ENCODE measurements at regions not wholly inside any gene's neighbourhood (a gene's known extent, or its start where the extent isn't known, plus 50 kb on each side); places are given as distances from the start of the nearest gene placed in this dataset.

- Histone ChIP-seq H4K8ac (ENCODE audit: low read depth, low read length) (peak overlapping the region; percentile 84), H3K36me3 (replicated peaks in 1 of 2; ENCODE audit: control insufficient read depth in 2 of 2, insufficient read depth in 2 of 2, low read length in 2 of 2) (no peaks in the 10 kb centered on the region), H3K4ac (ENCODE audit: low read length) (no peak overlapping the region), H3K79me1 (ENCODE audit: low read depth, low read length) (no peaks in the 10 kb centered on the region), H3K9me3 (replicated peaks in 1 of 2; ENCODE audit: control insufficient read depth in 2 of 2, insufficient read depth in 1 of 2, low read depth in 1 of 2, low read length in 2 of 2) (no peaks in the 10 kb centered on the region), H3K14ac (ENCODE audit: low read length) (peak overlapping the region; percentile 31), H2BK15ac (ENCODE audit: low read length) (no peak overlapping the region), H3K9ac (ENCODE audit: low read depth, low read length, poor library complexity) (peak overlapping the region; percentile 34), H3K27me3 (ENCODE audit: control insufficient read depth in 3 of 3, insufficient read depth in 3 of 3, low read depth in 1 of 3, low read length in 3 of 3) (no peaks in the 10 kb centered on the region), H3K4me2 (ENCODE audit: insufficient read depth, low read length, poor library complexity, severe bottlenecking) (no peak overlapping the region), H3K27ac (replicated peaks; ENCODE audit: low read length) (peak overlapping the region; percentile 47), H4K91ac (ENCODE audit: low read depth, low read length, poor library complexity) (no peak overlapping the region), H2BK120ac (ENCODE audit: low read depth, low read length) (peak overlapping the region; percentile 78), H3K23ac (ENCODE audit: low read depth, low read length, poor library complexity) (no peak overlapping the region), H3K18ac (ENCODE audit: low read length) (peak overlapping the region; percentile 94), H2BK12ac (ENCODE audit: low read length) (no peak overlapping the region), H3K4me1 (ENCODE audit: control insufficient read depth in 2 of 2, insufficient read depth in 1 of 2, low read depth in 1 of 2, low read length in 2 of 2) (peaks cover 0 to 12% of the 10 kb centered on the region in 2 donors), H2BK5ac (ENCODE audit: low read length) (peak overlapping the region; percentile 80), H3K4me3 (ENCODE audit: low read length in 2 of 2) (no peak overlapping the region), H2AK5ac (ENCODE audit: low read depth, low read length) (no peak overlapping the region), H2AFZ (ENCODE audit: low read length) (peak overlapping the region; percentile 96)
- no CpG with 5 or more reads among the region's 29 CpGs for WGBS, 2 donors (ENCODE audit: extremely low coverage in 2 of 2, insufficient read length in 2 of 2, insufficient replicate concordance in 1 of 2)
- no peak for DNase-seq (ENCODE audit: low spot score)
Measured at GRCh38 chr12:19783547-19784444, 344.5 kb downstream of the AEBP2 start.

- no peak overlapping the region for H2BK5ac ChIP-seq (ENCODE audit: low read length)
- no peak overlapping the region for H2BK120ac ChIP-seq (ENCODE audit: low read depth, low read length)
- H3K4me2 ChIP-seq (ENCODE audit: insufficient read depth, low read length, poor library complexity, severe bottlenecking) = no peak overlapping the region
- H2BK12ac ChIP-seq (ENCODE audit: low read length) = no peak overlapping the region
- no peak overlapping the region for H3K14ac ChIP-seq (ENCODE audit: low read length)
- H3K23ac ChIP-seq (ENCODE audit: low read depth, low read length, poor library complexity) = no peak overlapping the region
- H3K36me3 ChIP-seq (replicated peaks in 1 of 2; ENCODE audit: control insufficient read depth in 2 of 2, insufficient read depth in 2 of 2, low read length in 2 of 2) = no peaks in the 10 kb centered on the region
- no peaks in the 10 kb centered on the region for H3K27me3 ChIP-seq (ENCODE audit: control insufficient read depth in 3 of 3, insufficient read depth in 3 of 3, low read depth in 1 of 3, low read length in 3 of 3)
- H3K27ac ChIP-seq (replicated peaks; ENCODE audit: low read length) = no peak overlapping the region
- H2AK5ac ChIP-seq (ENCODE audit: low read depth, low read length) = no peak overlapping the region
- no peaks in the 10 kb centered on the region for H3K4me1 ChIP-seq (ENCODE audit: control insufficient read depth in 2 of 2, insufficient read depth in 1 of 2, low read depth in 1 of 2, low read length in 2 of 2)
- H4K8ac ChIP-seq (ENCODE audit: low read depth, low read length) = no peak overlapping the region
- no peak overlapping the region for H3K9ac ChIP-seq (ENCODE audit: low read depth, low read length, poor library complexity)
- no peak overlapping the region for H3K4ac ChIP-seq (ENCODE audit: low read length)
- no peak overlapping the region for H2BK15ac ChIP-seq (ENCODE audit: low read length)
- H3K18ac ChIP-seq (ENCODE audit: low read length) = no peak overlapping the region
- H3K9me3 ChIP-seq (replicated peaks in 1 of 2; ENCODE audit: control insufficient read depth in 2 of 2, insufficient read depth in 1 of 2, low read depth in 1 of 2, low read length in 2 of 2) = peaks cover 0 to 2% of the 10 kb centered on the region in 2 donors
- H3K79me1 ChIP-seq (ENCODE audit: low read depth, low read length) = no peaks in the 10 kb centered on the region
- H3K4me3 ChIP-seq (ENCODE audit: low read length in 2 of 2) = no peak overlapping the region
- no peak overlapping the region for H2AFZ ChIP-seq (ENCODE audit: low read length)
- DNase-seq (ENCODE audit: low spot score) = no peak
- no peak overlapping the region for H4K91ac ChIP-seq (ENCODE audit: low read depth, low read length, poor library complexity)
Measured at GRCh38 chr12:19792028-19792427, 352.7 kb downstream of the AEBP2 start.

DNA sequence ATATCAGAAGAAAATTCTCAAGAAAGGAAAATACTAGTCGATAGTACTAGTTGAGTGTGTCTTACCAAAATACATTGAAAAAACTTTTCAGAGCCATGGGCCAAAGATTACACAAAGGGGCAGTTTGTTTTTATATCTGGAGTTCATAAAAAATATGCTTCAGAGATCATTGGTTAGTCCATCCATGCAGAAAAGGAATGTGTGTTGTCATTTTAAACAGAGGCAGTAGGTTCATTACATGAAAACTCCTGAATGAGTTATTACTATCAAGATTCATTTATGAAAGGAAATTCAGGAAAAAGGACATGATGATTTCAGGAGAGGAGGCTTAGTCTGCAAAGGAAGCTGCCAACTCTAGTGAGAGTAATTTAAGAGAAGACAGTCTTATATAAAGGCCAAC, 354.8 kb downstream of the AEBP2 start:
- no peak overlapping the region for H3K4me2 ChIP-seq (ENCODE audit: insufficient read depth, low read length, poor library complexity, severe bottlenecking)
- H3K9ac ChIP-seq (ENCODE audit: low read depth, low read length, poor library complexity) = no peak overlapping the region
- no peak for DNase-seq (ENCODE audit: low spot score)
- no peak overlapping the region for H3K18ac ChIP-seq (ENCODE audit: low read length)
- H3K14ac ChIP-seq (ENCODE audit: low read length) = no peak overlapping the region
- no peak overlapping the region for H2BK5ac ChIP-seq (ENCODE audit: low read length)
- no peak overlapping the region for H4K8ac ChIP-seq (ENCODE audit: low read depth, low read length)
- H2BK12ac ChIP-seq (ENCODE audit: low read length) = no peak overlapping the region
- no peak overlapping the region for H3K4me3 ChIP-seq (ENCODE audit: low read length in 2 of 2)
- H3K27ac ChIP-seq (replicated peaks; ENCODE audit: low read length) = no peak overlapping the region
- WGBS, 2 donors (ENCODE audit: extremely low coverage in 2 of 2, insufficient read length in 2 of 2, insufficient replicate concordance in 1 of 2) = no CpG with 5 or more reads among the region's 1 CpG
- no peak overlapping the region for H2AFZ ChIP-seq (ENCODE audit: low read length)
- peaks cover 0 to 2% of the 10 kb centered on the region in 2 donors for H3K9me3 ChIP-seq (replicated peaks in 1 of 2; ENCODE audit: control insufficient read depth in 2 of 2, insufficient read depth in 1 of 2, low read depth in 1 of 2, low read length in 2 of 2)
- no peak overlapping the region for H3K23ac ChIP-seq (ENCODE audit: low read depth, low read length, poor library complexity)
- H2BK15ac ChIP-seq (ENCODE audit: low read length) = no peak overlapping the region
- no peaks in the 10 kb centered on the region for H3K4me1 ChIP-seq (ENCODE audit: control insufficient read depth in 2 of 2, insufficient read depth in 1 of 2, low read depth in 1 of 2, low read length in 2 of 2)
- H3K36me3 ChIP-seq (replicated peaks in 1 of 2; ENCODE audit: control insufficient read depth in 2 of 2, insufficient read depth in 2 of 2, low read length in 2 of 2) = no peaks in the 10 kb centered on the region
- H4K91ac ChIP-seq (ENCODE audit: low read depth, low read length, poor library complexity) = no peak overlapping the region
- no peaks in the 10 kb centered on the region for H3K79me1 ChIP-seq (ENCODE audit: low read depth, low read length)
- H2AK5ac ChIP-seq (ENCODE audit: low read depth, low read length) = no peak overlapping the region
- H2BK120ac ChIP-seq (ENCODE audit: low read depth, low read length) = no peak overlapping the region
- H3K27me3 ChIP-seq (ENCODE audit: control insufficient read depth in 3 of 3, insufficient read depth in 3 of 3, low read depth in 1 of 3, low read length in 3 of 3) = no peaks in the 10 kb centered on the region
- no peak overlapping the region for H3K4ac ChIP-seq (ENCODE audit: low read length)

DNA sequence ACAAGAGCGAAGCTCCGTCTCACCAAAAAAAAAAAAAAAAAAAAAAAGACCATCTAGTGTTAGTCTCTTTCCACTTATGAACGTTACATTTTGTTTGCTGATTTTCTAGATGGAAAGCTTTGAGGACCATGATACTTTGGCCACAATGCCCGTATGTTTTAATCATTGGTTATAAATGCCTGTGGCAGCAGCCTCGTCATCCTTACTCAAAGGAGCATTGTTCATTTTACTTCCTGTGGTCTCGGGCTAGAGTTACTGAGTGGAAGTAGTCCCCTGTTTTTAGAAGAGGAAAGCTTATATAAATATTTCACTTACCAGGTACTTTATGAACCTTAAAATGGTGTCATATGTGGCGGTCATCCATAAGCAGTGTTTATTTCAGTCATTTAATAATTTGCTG, 359.9 kb downstream of the AEBP2 start:
- Histone ChIP-seq H3K79me1 (ENCODE audit: low read depth, low read length) (no peaks in the 10 kb centered on the region), H2BK120ac (ENCODE audit: low read depth, low read length) (no peak overlapping the region), H2BK12ac (ENCODE audit: low read length) (no peak overlapping the region), H3K4me2 (ENCODE audit: insufficient read depth, low read length, poor library complexity, severe bottlenecking) (no peak overlapping the region), H2BK15ac (ENCODE audit: low read length) (no peak overlapping the region), H3K27me3 (ENCODE audit: control insufficient read depth in 3 of 3, insufficient read depth in 3 of 3, low read depth in 1 of 3, low read length in 3 of 3) (no peaks in the 10 kb centered on the region), H3K4me3 (ENCODE audit: low read length in 2 of 2) (no peak overlapping the region), H3K23ac (ENCODE audit: low read depth, low read length, poor library complexity) (no peak overlapping the region), H3K18ac (ENCODE audit: low read length) (no peak overlapping the region), H3K14ac (ENCODE audit: low read length) (no peak overlapping the region), H2BK5ac (ENCODE audit: low read length) (no peak overlapping the region), H2AFZ (ENCODE audit: low read length) (no peak overlapping the region), H3K36me3 (replicated peaks in 1 of 2; ENCODE audit: control insufficient read depth in 2 of 2, insufficient read depth in 2 of 2, low read length in 2 of 2) (no peaks in the 10 kb centered on the region), H3K9ac (ENCODE audit: low read depth, low read length, poor library complexity) (no peak overlapping the region), H2AK5ac (ENCODE audit: low read depth, low read length) (no peak overlapping the region), H3K4ac (ENCODE audit: low read length) (no peak overlapping the region), H4K8ac (ENCODE audit: low read depth, low read length) (no peak overlapping the region), H3K4me1 (ENCODE audit: control insufficient read depth in 2 of 2, insufficient read depth in 1 of 2, low read depth in 1 of 2, low read length in 2 of 2) (no peaks in the 10 kb centered on the region), H3K9me3 (replicated peaks in 1 of 2; ENCODE audit: control insufficient read depth in 2 of 2, insufficient read depth in 1 of 2, low read depth in 1 of 2, low read length in 2 of 2) (peaks cover 0 to 2% of the 10 kb centered on the region in 2 donors), H3K27ac (replicated peaks; ENCODE audit: low read length) (no peak overlapping the region), H4K91ac (ENCODE audit: low read depth, low read length, poor library complexity) (no peak overlapping the region)
- no CpG with 5 or more reads among the region's 7 CpGs for WGBS, 2 donors (ENCODE audit: extremely low coverage in 2 of 2, insufficient read length in 2 of 2, insufficient replicate concordance in 1 of 2)
- DNase-seq (ENCODE audit: low spot score) = no peak
